Ishikawa (cell line): ENCODE measurements at regions not wholly inside any gene's neighbourhood (a gene's known extent, or its start where the extent isn't known, plus 50 kb on each side); places are given as distances from the start of the nearest gene placed in this dataset.

ENCODE experiments used
- EGR1 ChIP-seq: IDR thresholded peaks from 2 replicates; pipeline ENCODE4 v1.6.1; 2012
- EP300 ChIP-seq: IDR thresholded peaks from 2 replicates; pipeline ENCODE4 v1.6.1; 2012; ENCODE audit warnings: borderline replicate concordance
- FOXM1 ChIP-seq: IDR thresholded peaks from 2 replicates; pipeline ENCODE4 v1.6.1; 2012; ENCODE audit warnings: low read depth, borderline replicate concordance
- NFIC ChIP-seq: IDR thresholded peaks from 2 replicates; pipeline ENCODE4 v1.6.1; 2012
- RAD21 ChIP-seq: IDR thresholded peaks from 2 replicates; pipeline ENCODE4 v1.6.1; 2012; ENCODE audit warnings: low read depth
- TF ChIP-seq, protein P1 (sequence below): IDR thresholded peaks from 2 replicates; pipeline ENCODE4 v1.6.1; 2012

DNA sequence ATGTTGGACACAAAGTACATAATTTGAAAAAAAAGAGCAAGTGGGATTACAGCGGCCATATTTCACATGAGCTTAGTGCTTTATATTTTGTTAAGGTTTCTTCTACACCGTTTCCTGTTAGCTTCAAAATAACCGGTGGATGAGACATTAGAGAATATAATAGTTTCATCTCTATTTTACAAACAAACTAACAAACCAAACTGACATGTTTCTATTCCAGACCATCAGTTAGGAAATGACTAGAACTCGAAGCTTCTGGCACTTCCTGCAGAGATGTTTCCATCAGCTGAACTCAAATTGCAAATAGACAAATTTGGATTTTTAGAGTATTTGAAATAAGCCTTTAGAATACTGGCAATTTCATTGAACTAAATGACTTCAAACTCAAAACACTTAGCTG lies 86.5 kb downstream of the MTRR start:
- no peak for TF ChIP-seq NFIC
- no peak for TF ChIP-seq EGR1
- TF ChIP-seq, protein P1, sequence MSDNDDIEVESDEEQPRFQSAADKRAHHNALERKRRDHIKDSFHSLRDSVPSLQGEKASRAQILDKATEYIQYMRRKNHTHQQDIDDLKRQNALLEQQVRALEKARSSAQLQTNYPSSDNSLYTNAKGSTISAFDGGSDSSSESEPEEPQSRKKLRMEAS = no peak
- TF ChIP-seq RAD21 = no peak
- TF ChIP-seq FOXM1 = no peak
- no peak for TF ChIP-seq EP300
